ENCODE measurements at regions not wholly inside any gene's neighbourhood (a gene's known extent, or its start where the extent isn't known, plus 50 kb on each side); places are given as distances from the start of the nearest gene placed in this dataset.

- H3K27me3 ChIP-seq (replicated peaks): no peaks in the 10 kb centered on the region
- no peak overlapping the region for H3K4me3 ChIP-seq (ENCODE audit: low read depth, low read length)
- H3K36me3 ChIP-seq (replicated peaks): no peaks in the 10 kb centered on the region
- H3K27ac ChIP-seq: peak overlapping the region; percentile 15
- no peak for DNase-seq
- TF ChIP-seq CTCF (IDR thresholded peaks at IDR 0.05; ENCODE audit: low read depth, low read length, missing control alignments): no peak
- in situ Hi-C loops (cut with HindIII; ENCODE audit: low pct_ligation_motif_present, low sequenced_read_pairs): no loop called here
Measured at GRCh38 chr1:65505547-65506300, 85.3 kb downstream of the LEPR start.

- in situ Hi-C loops (cut with HindIII; ENCODE audit: low pct_ligation_motif_present, low sequenced_read_pairs): no loop called here
- no peak for TF ChIP-seq CTCF (IDR thresholded peaks at IDR 0.05; ENCODE audit: low read depth, low read length, missing control alignments)
- H3K27ac ChIP-seq: no peak overlapping the region
- no peaks in the 10 kb centered on the region for H3K27me3 ChIP-seq (replicated peaks)
- no peak overlapping the region for H3K4me3 ChIP-seq (ENCODE audit: low read depth, low read length)
- no peaks in the 10 kb centered on the region for H3K36me3 ChIP-seq (replicated peaks)
- no peak for DNase-seq
Measured at GRCh38 chr1:65508051-65508450, 87.6 kb downstream of the LEPR start.

DNA sequence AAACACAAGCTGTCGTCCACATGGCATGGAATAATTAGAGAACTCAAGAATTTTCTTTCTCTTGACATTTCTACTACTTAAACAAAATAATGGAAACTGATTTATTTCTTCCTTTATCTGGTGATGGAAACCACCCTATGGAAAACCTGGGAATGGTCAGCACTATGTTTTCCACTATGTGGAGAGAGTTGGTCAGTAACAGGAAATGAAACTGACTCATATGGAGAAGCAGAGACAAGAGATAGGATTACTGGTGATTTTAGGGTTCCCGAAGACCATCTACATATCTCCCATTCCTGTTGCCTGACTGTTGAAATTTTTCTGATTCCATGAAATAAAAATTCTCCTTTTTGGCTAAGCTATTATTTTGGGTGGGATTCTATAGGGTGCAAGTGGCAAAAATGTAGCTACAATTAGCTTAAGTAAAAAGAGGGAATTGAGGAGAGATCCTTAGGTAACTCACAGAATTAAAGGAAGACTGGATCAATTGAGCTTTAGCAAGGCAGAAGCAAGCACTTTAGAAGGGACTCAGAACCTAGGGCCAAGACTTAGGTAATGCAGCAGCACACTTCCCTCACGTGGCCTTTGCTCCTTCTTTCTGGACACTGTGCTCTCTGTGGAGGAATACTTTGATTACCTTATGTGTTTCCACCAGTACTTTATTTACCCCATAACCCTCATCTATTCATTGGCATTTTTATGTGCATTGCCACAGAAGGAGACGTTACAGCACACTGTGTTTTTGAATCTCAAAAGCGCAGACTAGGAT, 89.6 kb downstream of the LEPR start:
- H3K27ac ChIP-seq: peak overlapping the region; percentile 67
- H3K4me3 ChIP-seq (ENCODE audit: low read depth, low read length): no peak overlapping the region
- H3K36me3 ChIP-seq (replicated peaks): no peaks in the 10 kb centered on the region
- in situ Hi-C loops (cut with HindIII; ENCODE audit: low pct_ligation_motif_present, low sequenced_read_pairs): no loop called here
- no peaks in the 10 kb centered on the region for H3K27me3 ChIP-seq (replicated peaks)
- no peak for TF ChIP-seq CTCF (IDR thresholded peaks at IDR 0.05; ENCODE audit: low read depth, low read length, missing control alignments)
- DNase-seq: peak; percentile 56

DNA sequence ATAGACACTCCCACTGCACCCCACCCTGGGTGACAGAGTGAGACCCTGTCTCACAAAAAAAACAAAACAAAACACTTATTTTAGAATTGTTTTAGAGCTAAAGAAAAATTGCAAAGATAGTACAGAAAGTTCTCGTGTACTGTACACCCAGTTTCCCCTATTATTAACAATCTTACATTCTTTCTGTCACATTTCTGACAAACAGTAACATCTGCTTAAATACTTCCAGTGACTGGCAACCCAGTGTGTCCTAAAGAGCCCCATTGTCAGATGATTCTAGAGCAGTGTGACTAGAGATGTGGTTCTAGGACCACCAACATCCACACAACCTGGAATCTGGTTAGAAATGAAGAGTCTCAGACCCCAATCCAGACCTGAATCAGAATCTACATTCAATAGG, 90.5 kb downstream of the LEPR start:
- peak overlapping the region; percentile 67 for H3K27ac ChIP-seq
- DNase-seq: no peak
- no peak overlapping the region for H3K4me3 ChIP-seq (ENCODE audit: low read depth, low read length)
- in situ Hi-C loops (cut with HindIII; ENCODE audit: low pct_ligation_motif_present, low sequenced_read_pairs): no loop called here
- H3K36me3 ChIP-seq (replicated peaks): no peaks in the 10 kb centered on the region
- no peaks in the 10 kb centered on the region for H3K27me3 ChIP-seq (replicated peaks)
- no peak for TF ChIP-seq CTCF (IDR thresholded peaks at IDR 0.05; ENCODE audit: low read depth, low read length, missing control alignments)

DNA sequence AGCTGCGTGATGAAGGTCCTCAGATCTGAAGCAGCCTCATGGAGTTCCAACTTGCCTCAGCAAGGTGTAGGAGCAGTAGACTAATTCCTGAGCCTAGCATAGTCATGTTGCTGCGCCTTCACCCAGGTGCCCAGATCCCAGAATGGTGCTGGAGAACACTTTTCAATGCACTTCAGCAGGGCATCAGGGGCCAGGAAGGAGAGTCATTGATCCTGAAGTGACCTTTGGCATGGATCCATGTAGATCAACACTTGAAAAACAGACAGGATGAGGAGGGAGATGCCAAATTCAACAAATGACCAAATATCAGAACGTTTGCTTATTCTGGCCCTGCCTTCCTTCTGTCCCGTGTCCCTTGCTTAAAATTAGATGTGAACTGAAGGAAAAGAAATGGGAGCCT, 91.9 kb downstream of the LEPR start:
- Histone ChIP-seq H3K36me3 (replicated peaks) (no peaks in the 10 kb centered on the region), H3K4me3 (ENCODE audit: low read depth, low read length) (no peak overlapping the region), H3K27me3 (replicated peaks) (no peaks in the 10 kb centered on the region), H3K27ac (no peak overlapping the region)
- TF ChIP-seq CTCF (IDR thresholded peaks at IDR 0.05; ENCODE audit: low read depth, low read length, missing control alignments): no peak
- no peak for DNase-seq
- in situ Hi-C loops (cut with HindIII; ENCODE audit: low pct_ligation_motif_present, low sequenced_read_pairs): no loop called here
